ENCODE measurements at regions not wholly inside any gene's neighbourhood (a gene's known extent, or its start where the extent isn't known, plus 50 kb on each side); places are given as distances from the start of the nearest gene placed in this dataset.

- DNase-seq (ENCODE audit: low read depth, low spot score): no peak
- Histone ChIP-seq H3K36me3 (ENCODE audit: control insufficient read depth, insufficient read depth, low read length) (no peaks in the 10 kb centered on the region), H3K4me1 (ENCODE audit: control insufficient read depth, insufficient read depth, low read length) (no peaks in the 10 kb centered on the region), H3K4me3 (ENCODE audit: low read length) (no peak overlapping the region), H3K27me3 (ENCODE audit: control insufficient read depth, insufficient read depth, low read length) (no peaks in the 10 kb centered on the region), H3K9me3 (ENCODE audit: control insufficient read depth, insufficient read depth, low read length) (no peaks in the 10 kb centered on the region), H3K27ac (ENCODE audit: low read length) (no peak overlapping the region)
- WGBS (ENCODE audit: insufficient coverage, insufficient read length): no CpG with 5 or more reads among the region's 7 CpGs
These were observed 96.3 kb upstream of the CLMP start for GRCh38 chr11:123291201-123291869.

GRCh38 chr11:123286761-123287160 is 91.7 kb upstream of the CLMP start:
- Histone ChIP-seq H3K9me3 (ENCODE audit: control insufficient read depth, insufficient read depth, low read length) (no peaks in the 10 kb centered on the region), H3K4me1 (ENCODE audit: control insufficient read depth, insufficient read depth, low read length) (no peaks in the 10 kb centered on the region), H3K27ac (ENCODE audit: low read length) (no peak overlapping the region), H3K27me3 (ENCODE audit: control insufficient read depth, insufficient read depth, low read length) (no peaks in the 10 kb centered on the region), H3K4me3 (ENCODE audit: low read length) (no peak overlapping the region), H3K36me3 (ENCODE audit: control insufficient read depth, insufficient read depth, low read length) (no peaks in the 10 kb centered on the region)
- no CpG with 5 or more reads among the region's 3 CpGs for WGBS (ENCODE audit: insufficient coverage, insufficient read length)
- DNase-seq (ENCODE audit: low read depth, low spot score): no peak

GRCh38 chr11:123286255-123286654 is 91.2 kb upstream of the CLMP start:
- H3K27ac ChIP-seq (ENCODE audit: low read length): no peak overlapping the region
- no peak overlapping the region for H3K4me3 ChIP-seq (ENCODE audit: low read length)
- no peaks in the 10 kb centered on the region for H3K9me3 ChIP-seq (ENCODE audit: control insufficient read depth, insufficient read depth, low read length)
- WGBS (ENCODE audit: insufficient coverage, insufficient read length): no CpG with 5 or more reads among the region's 5 CpGs
- DNase-seq (ENCODE audit: low read depth, low spot score): no peak
- H3K27me3 ChIP-seq (ENCODE audit: control insufficient read depth, insufficient read depth, low read length): no peaks in the 10 kb centered on the region
- no peaks in the 10 kb centered on the region for H3K36me3 ChIP-seq (ENCODE audit: control insufficient read depth, insufficient read depth, low read length)
- no peaks in the 10 kb centered on the region for H3K4me1 ChIP-seq (ENCODE audit: control insufficient read depth, insufficient read depth, low read length)

GRCh38 chr11:123284454-123284853 is 89.4 kb upstream of the CLMP start:
- Histone ChIP-seq H3K27ac (ENCODE audit: low read length) (no peak overlapping the region), H3K9me3 (ENCODE audit: control insufficient read depth, insufficient read depth, low read length) (no peaks in the 10 kb centered on the region), H3K36me3 (ENCODE audit: control insufficient read depth, insufficient read depth, low read length) (no peaks in the 10 kb centered on the region), H3K27me3 (ENCODE audit: control insufficient read depth, insufficient read depth, low read length) (no peaks in the 10 kb centered on the region), H3K4me3 (ENCODE audit: low read length) (no peak overlapping the region), H3K4me1 (ENCODE audit: control insufficient read depth, insufficient read depth, low read length) (no peaks in the 10 kb centered on the region)
- no peak for DNase-seq (ENCODE audit: low read depth, low spot score)
- WGBS (ENCODE audit: insufficient coverage, insufficient read length): no CpG with 5 or more reads among the region's 2 CpGs

- WGBS (ENCODE audit: insufficient coverage, insufficient read length): 100% methylated on average over 2 of the region's 6 CpGs
- Histone ChIP-seq H3K4me1 (ENCODE audit: control insufficient read depth, insufficient read depth, low read length) (no peaks in the 10 kb centered on the region), H3K36me3 (ENCODE audit: control insufficient read depth, insufficient read depth, low read length) (no peaks in the 10 kb centered on the region), H3K4me3 (ENCODE audit: low read length) (no peak overlapping the region), H3K27ac (ENCODE audit: low read length) (no peak overlapping the region), H3K27me3 (ENCODE audit: control insufficient read depth, insufficient read depth, low read length) (no peaks in the 10 kb centered on the region), H3K9me3 (ENCODE audit: control insufficient read depth, insufficient read depth, low read length) (no peaks in the 10 kb centered on the region)
- DNase-seq (ENCODE audit: low read depth, low spot score): no peak
These were observed 87.5 kb upstream of the CLMP start for GRCh38 chr11:123282597-123282996.

- no peak for DNase-seq (ENCODE audit: low read depth, low spot score)
- no peaks in the 10 kb centered on the region for H3K27me3 ChIP-seq (ENCODE audit: control insufficient read depth, insufficient read depth, low read length)
- H3K4me3 ChIP-seq (ENCODE audit: low read length): no peak overlapping the region
- H3K4me1 ChIP-seq (ENCODE audit: control insufficient read depth, insufficient read depth, low read length): no peaks in the 10 kb centered on the region
- no CpG with 5 or more reads among the region's 2 CpGs for WGBS (ENCODE audit: insufficient coverage, insufficient read length)
- no peaks in the 10 kb centered on the region for H3K9me3 ChIP-seq (ENCODE audit: control insufficient read depth, insufficient read depth, low read length)
- no peak overlapping the region for H3K27ac ChIP-seq (ENCODE audit: low read length)
- H3K36me3 ChIP-seq (ENCODE audit: control insufficient read depth, insufficient read depth, low read length): no peaks in the 10 kb centered on the region
These were observed 78.6 kb upstream of the CLMP start for GRCh38 chr11:123273616-123274015.

- Histone ChIP-seq H3K27ac (ENCODE audit: low read length) (no peak overlapping the region), H3K4me3 (ENCODE audit: low read length) (no peak overlapping the region), H3K9me3 (ENCODE audit: control insufficient read depth, insufficient read depth, low read length) (no peaks in the 10 kb centered on the region), H3K4me1 (ENCODE audit: control insufficient read depth, insufficient read depth, low read length) (no peaks in the 10 kb centered on the region), H3K36me3 (ENCODE audit: control insufficient read depth, insufficient read depth, low read length) (no peaks in the 10 kb centered on the region), H3K27me3 (ENCODE audit: control insufficient read depth, insufficient read depth, low read length) (no peaks in the 10 kb centered on the region)
- no peak for DNase-seq (ENCODE audit: low read depth, low spot score)
- WGBS (ENCODE audit: insufficient coverage, insufficient read length): no CpG with 5 or more reads among the region's 2 CpGs
These were observed 77.5 kb upstream of the CLMP start for GRCh38 chr11:123272565-123272964.

GRCh38 chr11:123268156-123268555 is 73.1 kb upstream of the CLMP start:
- no peaks in the 10 kb centered on the region for H3K9me3 ChIP-seq (ENCODE audit: control insufficient read depth, insufficient read depth, low read length)
- no peak overlapping the region for H3K27ac ChIP-seq (ENCODE audit: low read length)
- no peaks in the 10 kb centered on the region for H3K36me3 ChIP-seq (ENCODE audit: control insufficient read depth, insufficient read depth, low read length)
- DNase-seq (ENCODE audit: low read depth, low spot score): no peak
- WGBS (ENCODE audit: insufficient coverage, insufficient read length): no CpG with 5 or more reads among the region's 6 CpGs
- no peaks in the 10 kb centered on the region for H3K4me1 ChIP-seq (ENCODE audit: control insufficient read depth, insufficient read depth, low read length)
- no peaks in the 10 kb centered on the region for H3K27me3 ChIP-seq (ENCODE audit: control insufficient read depth, insufficient read depth, low read length)
- H3K4me3 ChIP-seq (ENCODE audit: low read length): no peak overlapping the region

GRCh38 chr11:123265951-123266350 is 70.9 kb upstream of the CLMP start:
- H3K4me3 ChIP-seq (ENCODE audit: low read length): no peak overlapping the region
- H3K27ac ChIP-seq (ENCODE audit: low read length): no peak overlapping the region

GRCh38 chr11:123264431-123264780 is 69.4 kb upstream of the CLMP start:
- DNase-seq (ENCODE audit: low read depth, low spot score): no peak
- no CpG with 5 or more reads among the region's 3 CpGs for WGBS (ENCODE audit: insufficient coverage, insufficient read length)
- Histone ChIP-seq H3K4me3 (ENCODE audit: low read length) (no peak overlapping the region), H3K4me1 (ENCODE audit: control insufficient read depth, insufficient read depth, low read length) (no peaks in the 10 kb centered on the region), H3K27me3 (ENCODE audit: control insufficient read depth, insufficient read depth, low read length) (no peaks in the 10 kb centered on the region), H3K27ac (ENCODE audit: low read length) (no peak overlapping the region), H3K36me3 (ENCODE audit: control insufficient read depth, insufficient read depth, low read length) (no peaks in the 10 kb centered on the region), H3K9me3 (ENCODE audit: control insufficient read depth, insufficient read depth, low read length) (no peaks in the 10 kb centered on the region)

More at GRCh38 chr11:123265951-123266350, 70.9 kb upstream of the CLMP start:
- Histone ChIP-seq H3K36me3 (ENCODE audit: control insufficient read depth, insufficient read depth, low read length) (no peaks in the 10 kb centered on the region), H3K9me3 (ENCODE audit: control insufficient read depth, insufficient read depth, low read length) (no peaks in the 10 kb centered on the region), H3K4me1 (ENCODE audit: control insufficient read depth, insufficient read depth, low read length) (no peaks in the 10 kb centered on the region), H3K27me3 (ENCODE audit: control insufficient read depth, insufficient read depth, low read length) (no peaks in the 10 kb centered on the region)
- DNase-seq (ENCODE audit: low read depth, low spot score): no peak
- WGBS (ENCODE audit: insufficient coverage, insufficient read length): no CpG with 5 or more reads among the region's 3 CpGs

GRCh38 chr11:123261345-123262106 is 66.5 kb upstream of the CLMP start:
- no peak overlapping the region for H3K4me3 ChIP-seq (ENCODE audit: low read length)
- no peaks in the 10 kb centered on the region for H3K4me1 ChIP-seq (ENCODE audit: control insufficient read depth, insufficient read depth, low read length)
- WGBS (ENCODE audit: insufficient coverage, insufficient read length): no CpG with 5 or more reads among the region's 25 CpGs
- no peaks in the 10 kb centered on the region for H3K36me3 ChIP-seq (ENCODE audit: control insufficient read depth, insufficient read depth, low read length)
- peak; percentile 94 for DNase-seq (ENCODE audit: low read depth, low spot score)
- H3K9me3 ChIP-seq (ENCODE audit: control insufficient read depth, insufficient read depth, low read length): no peaks in the 10 kb centered on the region
- no peaks in the 10 kb centered on the region for H3K27me3 ChIP-seq (ENCODE audit: control insufficient read depth, insufficient read depth, low read length)
- no peak overlapping the region for H3K27ac ChIP-seq (ENCODE audit: low read length)

All from iPS DF 6.9 (cell line).